Kidney (tissue), 13 donors: ENCODE measurements at regions not wholly inside any gene's neighbourhood (a gene's known extent, or its start where the extent isn't known, plus 50 kb on each side); places are given as distances from the start of the nearest gene placed in this dataset.

Source experiments
- DNase-seq, 5 donors: peaks; one replicate each; pipeline ENCODE4 v3.0.0-alpha.2; 2013 to 2020
- FAIRE-seq: peaks from 2 replicates; lab custom pipeline; 2012; peaks lifted over from hg19 to GRCh38; lab: Jason Lieb, UNC
- H3K27ac ChIP-seq, 2 donors: one replicate each; pipeline ENCODE4 v1.7.0; 2013; ENCODE audit warnings: low read depth in 2 of 2, low read length in 2 of 2, inconsistent platforms in 1 of 2
- H3K27me3 ChIP-seq: one replicate; pipeline ENCODE4 v1.7.1; 2013; ENCODE audit warnings: low read length, inconsistent platforms; ENCODE audit not compliant: control insufficient read depth, insufficient read depth
- H3K36me3 ChIP-seq, 3 donors: one replicate each; pipeline versions ENCODE4 v1.7.0 to v1.7.1; 2013; ENCODE audit warnings: low read length in 3 of 3, control low read depth in 1 of 3, inconsistent platforms in 1 of 3; ENCODE audit not compliant: insufficient read depth in 3 of 3, control insufficient read depth in 2 of 3
- H3K4me1 ChIP-seq, 3 donors: one replicate each; pipeline versions ENCODE4 v1.7.0 to v1.7.1; 2013; ENCODE audit warnings: low read length in 3 of 3, inconsistent platforms in 1 of 3, low read depth in 1 of 3; ENCODE audit not compliant: control insufficient read depth in 2 of 3, insufficient read depth in 2 of 3
- H3K4me3 ChIP-seq, 3 donors: one replicate each; pipeline versions ENCODE4 v1.7.0 to v1.8.1; 2013; ENCODE audit warnings: low read length in 3 of 3, control low read depth in 1 of 3, inconsistent platforms in 1 of 3
- H3K9ac ChIP-seq, 3 donors: one replicate each; pipeline versions ENCODE4 v1.7.0 to v1.7.1; 2013; ENCODE audit warnings: low read length in 3 of 3, control low read depth in 1 of 3, inconsistent platforms in 1 of 3
- H3K9me3 ChIP-seq, 3 donors: one replicate each; pipeline versions ENCODE4 v1.7.0 to v1.7.1; 2013; ENCODE audit warnings: low read length in 3 of 3, control low read depth in 1 of 3, inconsistent platforms in 1 of 3; ENCODE audit not compliant: control insufficient read depth in 2 of 3, insufficient read depth in 1 of 3
- intact Hi-C: fragments of 100-400 bp; cut with DNase I; formaldehyde crosslinking; loops from one replicate; pipeline ENCODE4 v1.11.1; 2022
- TF ChIP-seq, protein P1 (sequence below): IDR thresholded peaks from 3 replicates; pipeline ENCODE4 v1.5.1; 2012; ENCODE audit warnings: mild to moderate bottlenecking, moderate library complexity, borderline replicate concordance; ENCODE audit not compliant: insufficient read depth; ENCODE audit errors: extremely low read depth
- donor health status: control.
- donor health status: control.
- donor health status: control.
- donor health status: control.
- donor health status: control.
- donor health status: DM: yes; HTN: yes; CAD: no.
- donor health status: Normal renal cell carcinoma (clear cell type).

DNA sequence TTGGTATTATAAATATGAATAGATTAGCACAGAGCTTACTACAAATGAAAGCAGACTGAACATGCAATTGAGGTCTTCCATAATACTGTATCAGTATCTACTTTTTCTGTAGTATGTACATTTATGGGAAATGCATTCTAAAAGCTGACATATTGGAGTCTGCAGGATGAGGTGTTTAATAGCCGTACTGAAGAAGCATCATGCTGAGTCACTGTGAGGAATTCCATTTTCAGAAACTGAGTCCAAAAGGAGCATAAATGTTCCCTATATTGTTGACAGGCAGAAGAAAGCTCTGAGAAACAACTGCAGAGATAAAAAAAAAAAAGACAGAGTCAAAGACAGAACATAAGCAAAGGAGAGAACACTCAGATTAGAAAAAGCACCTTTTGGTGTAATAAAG lies 366.7 kb upstream of the SPHKAP start:
- Histone ChIP-seq H3K4me3 (no peak overlapping the region), H3K27ac (no peak overlapping the region), H3K4me1 (no peaks in the 10 kb centered on the region), H3K27me3 (no peaks in the 10 kb centered on the region), H3K9ac (no peak overlapping the region), H3K36me3 (no peaks in the 10 kb centered on the region), H3K9me3 (no peaks in the 10 kb centered on the region)
- FAIRE-seq (no peak), DNase-seq (no peak)
- intact Hi-C loops, result no loop called here
- TF ChIP-seq, protein P1, sequence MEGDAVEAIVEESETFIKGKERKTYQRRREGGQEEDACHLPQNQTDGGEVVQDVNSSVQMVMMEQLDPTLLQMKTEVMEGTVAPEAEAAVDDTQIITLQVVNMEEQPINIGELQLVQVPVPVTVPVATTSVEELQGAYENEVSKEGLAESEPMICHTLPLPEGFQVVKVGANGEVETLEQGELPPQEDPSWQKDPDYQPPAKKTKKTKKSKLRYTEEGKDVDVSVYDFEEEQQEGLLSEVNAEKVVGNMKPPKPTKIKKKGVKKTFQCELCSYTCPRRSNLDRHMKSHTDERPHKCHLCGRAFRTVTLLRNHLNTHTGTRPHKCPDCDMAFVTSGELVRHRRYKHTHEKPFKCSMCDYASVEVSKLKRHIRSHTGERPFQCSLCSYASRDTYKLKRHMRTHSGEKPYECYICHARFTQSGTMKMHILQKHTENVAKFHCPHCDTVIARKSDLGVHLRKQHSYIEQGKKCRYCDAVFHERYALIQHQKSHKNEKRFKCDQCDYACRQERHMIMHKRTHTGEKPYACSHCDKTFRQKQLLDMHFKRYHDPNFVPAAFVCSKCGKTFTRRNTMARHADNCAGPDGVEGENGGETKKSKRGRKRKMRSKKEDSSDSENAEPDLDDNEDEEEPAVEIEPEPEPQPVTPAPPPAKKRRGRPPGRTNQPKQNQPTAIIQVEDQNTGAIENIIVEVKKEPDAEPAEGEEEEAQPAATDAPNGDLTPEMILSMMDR, result no peak

DNA sequence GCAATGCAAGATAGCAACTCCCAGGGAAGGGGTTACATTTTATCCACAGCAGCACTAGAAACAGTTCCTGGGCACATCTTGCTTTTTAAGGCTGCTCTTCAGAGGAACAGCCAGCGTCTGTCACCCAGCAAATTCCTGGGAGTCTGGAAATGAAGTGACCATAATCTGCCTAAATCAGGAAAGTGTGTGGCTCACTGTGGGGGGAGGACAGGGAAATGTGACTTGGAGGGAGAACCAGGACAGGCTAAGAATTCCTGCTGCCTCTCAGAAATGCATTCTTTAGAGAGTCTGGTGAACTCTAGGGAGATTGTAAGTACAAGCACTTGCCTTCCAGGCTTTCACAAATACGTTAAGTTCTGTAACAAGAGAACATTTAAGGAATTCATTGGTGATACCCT lies 364.3 kb upstream of the SPHKAP start:
- Histone ChIP-seq H3K4me1 (no peaks in the 10 kb centered on the region), H3K9ac (no peak overlapping the region), H3K27ac (no peak overlapping the region), H3K36me3 (no peaks in the 10 kb centered on the region), H3K27me3 (no peaks in the 10 kb centered on the region), H3K4me3 (no peak overlapping the region), H3K9me3 (no peaks in the 10 kb centered on the region)
- TF ChIP-seq, protein P1, result no peak
- DNase-seq (no peak), FAIRE-seq (no peak)
- intact Hi-C loops, result no loop called here

DNA sequence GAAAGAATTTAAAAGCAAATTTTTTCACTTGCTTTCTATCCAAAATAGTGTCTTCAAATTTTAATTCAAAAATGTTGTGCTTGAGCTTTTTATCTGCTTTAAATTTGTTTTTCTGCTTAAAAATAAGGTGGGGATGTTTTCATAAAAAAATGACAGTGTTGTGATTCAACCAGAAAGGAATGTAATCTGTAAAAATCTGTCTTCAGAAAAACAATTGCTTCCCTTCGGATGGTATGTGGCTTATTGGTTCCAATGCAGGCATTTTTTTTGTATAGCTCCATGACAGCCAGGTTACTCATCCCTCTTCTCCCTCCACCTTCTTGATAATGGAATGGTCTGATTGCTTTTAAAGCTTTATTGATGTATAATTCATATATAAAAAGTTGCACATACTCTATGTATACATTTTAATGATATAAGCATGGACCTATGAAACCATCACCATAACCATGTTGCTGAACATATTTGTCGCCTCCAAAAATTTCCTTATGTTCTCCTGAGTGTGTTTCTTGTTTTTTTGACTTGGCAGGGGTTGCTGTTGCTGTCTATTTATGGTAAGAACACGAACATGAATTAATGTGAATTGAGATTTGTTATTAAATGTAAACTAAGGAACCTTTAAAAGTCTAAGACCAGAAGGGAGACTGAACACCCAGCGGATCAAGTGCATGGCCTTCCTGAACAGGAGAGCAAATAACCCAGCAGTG lies 363.7 kb upstream of the SPHKAP start:
- Histone ChIP-seq H3K27me3 (no peaks in the 10 kb centered on the region), H3K9ac (no peak overlapping the region), H3K9me3 (no peaks in the 10 kb centered on the region), H3K36me3 (no peaks in the 10 kb centered on the region), H3K4me3 (no peak overlapping the region), H3K4me1 (no peaks in the 10 kb centered on the region), H3K27ac (no peak overlapping the region)
- TF ChIP-seq, protein P1, result no peak
- intact Hi-C loops, result no loop called here
- FAIRE-seq (no peak), DNase-seq (no peak)

DNA sequence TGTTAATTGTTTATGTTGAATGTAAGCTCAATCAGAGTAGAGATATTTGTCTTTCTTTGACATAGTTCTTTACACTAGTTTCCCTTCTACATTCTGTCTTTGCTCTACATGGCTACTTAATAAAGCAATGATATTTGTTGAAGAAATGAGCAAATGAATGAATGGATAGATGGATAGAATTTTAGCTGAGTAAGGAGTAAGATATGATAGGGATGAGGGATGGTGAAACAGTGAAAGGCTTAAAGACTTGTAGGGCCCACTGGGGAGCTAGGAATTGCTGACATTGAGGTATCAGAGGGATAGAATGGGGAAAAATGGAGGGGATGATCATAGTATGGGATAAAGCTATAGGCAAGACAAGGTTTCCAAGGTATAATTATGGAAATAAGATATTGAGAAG lies 361.6 kb upstream of the SPHKAP start:
- Histone ChIP-seq H3K9me3 (no peaks in the 10 kb centered on the region), H3K27me3 (no peaks in the 10 kb centered on the region), H3K36me3 (no peaks in the 10 kb centered on the region), H3K4me1 (no peaks in the 10 kb centered on the region), H3K9ac (no peak overlapping the region), H3K27ac (no peak overlapping the region), H3K4me3 (no peak overlapping the region)
- FAIRE-seq (no peak), DNase-seq (no peak)
- TF ChIP-seq, protein P1, result no peak
- intact Hi-C loops, result no loop called here
